SIG-M5 treated with dmso at 0.1 percent for 504 hours (cell line): ENCODE measurements at regions not wholly inside any gene's neighbourhood (a gene's known extent, or its start where the extent isn't known, plus 50 kb on each side); places are given as distances from the start of the nearest gene placed in this dataset.

Experiments used
- DNase-seq: peaks from one replicate; lab custom pipeline; 2025; ENCODE audit not compliant: unreplicated experiment; lab: John Stamatoyannopoulos, UW

- DNase-seq, result no peak
These were observed 58.3 kb upstream of the CFAP20DC start for GRCh38 chr3:59107856-59108815.

DNA sequence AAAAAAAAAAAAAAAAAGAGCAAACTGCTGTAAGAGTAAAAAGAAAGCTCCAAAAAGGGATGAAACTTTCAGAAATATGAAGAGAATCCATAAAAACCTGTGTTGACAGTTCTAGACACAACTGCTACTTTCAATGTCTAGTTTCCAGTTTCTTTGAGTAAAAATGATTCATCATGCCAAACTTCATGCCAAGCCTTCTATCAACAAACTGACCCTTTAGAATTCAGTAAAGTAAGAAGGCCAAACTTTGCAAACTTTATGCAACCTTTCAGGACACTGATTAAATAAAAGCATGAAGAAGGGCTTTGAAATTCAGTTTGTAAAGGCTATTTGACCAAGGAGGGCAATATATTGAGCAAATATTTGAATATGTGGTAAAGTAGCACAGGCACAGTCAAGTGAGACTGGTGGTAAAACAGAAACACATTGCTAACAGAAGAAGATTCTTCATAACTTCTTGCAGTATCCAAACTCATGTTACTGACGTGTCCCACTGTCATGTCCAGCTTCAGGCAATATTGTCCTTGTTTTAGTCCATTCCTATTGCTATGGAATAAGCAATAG, 56.3 kb upstream of the CFAP20DC start:
- DNase-seq, result no peak

DNA sequence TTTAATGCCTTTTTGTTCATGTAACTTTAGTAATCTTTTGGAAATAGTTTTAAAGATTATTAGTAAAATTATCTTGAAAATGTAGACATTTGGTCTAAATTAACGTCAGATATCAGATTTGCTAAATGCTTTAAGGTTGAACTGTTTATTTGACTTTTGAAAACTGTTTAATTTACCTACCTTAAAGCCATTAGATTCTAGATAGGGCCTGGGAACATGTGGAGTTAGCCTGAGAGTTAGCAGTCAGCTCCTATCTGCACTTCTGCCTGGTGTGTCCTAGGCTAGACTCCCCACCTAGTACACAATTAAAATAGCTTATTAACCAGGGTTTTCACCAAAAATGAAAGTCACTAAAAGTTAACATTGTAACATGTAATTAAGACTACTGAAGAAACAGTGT, 53.7 kb upstream of the CFAP20DC start:
- no peak for DNase-seq

- DNase-seq, result no peak
These were observed 51.5 kb upstream of the CFAP20DC start for GRCh38 chr3:59101231-59101736.
